COLO668 (cell line): ENCODE measurements at regions not wholly inside any gene's neighbourhood (a gene's known extent, or its start where the extent isn't known, plus 50 kb on each side); places are given as distances from the start of the nearest gene placed in this dataset.
A peak's percentile ranks its signal among the peaks of the same experiment; 100 is the strongest.
"Not testable (repeated sequence)": the region's sequence is repeated elsewhere in the genome, so short reads cannot be mapped to it uniquely, and the experiment has no call there.

ENCODE experiments used
- DNase-seq: peaks from one replicate; lab custom pipeline; 2025; ENCODE audit not compliant: unreplicated experiment; lab: John Stamatoyannopoulos, UW

- DNase-seq, result no peak
Observed at GRCh38 chr9:71632776-71633175, 135.5 kb downstream of the CEMIP2 start.

GRCh38 chr9:71630377-71630995 is 137.8 kb downstream of the CEMIP2 start:
- no peak for DNase-seq

- no peak for DNase-seq
Observed at GRCh38 chr9:71629578-71630215, 138.6 kb downstream of the CEMIP2 start.

- DNase-seq, result no peak
Observed at GRCh38 chr9:71628247-71628646, 140.1 kb downstream of the CEMIP2 start.

- no peak for DNase-seq
Observed at GRCh38 chr9:71627537-71627936, 140.8 kb downstream of the CEMIP2 start.

GRCh38 chr9:71626395-71626794 is 141.9 kb downstream of the CEMIP2 start:
- no peak for DNase-seq

GRCh38 chr9:71624728-71625127 is 143.6 kb downstream of the CEMIP2 start:
- no peak for DNase-seq

GRCh38 chr9:71620746-71621145 is 147.6 kb downstream of the CEMIP2 start:
- no peak for DNase-seq

GRCh38 chr9:71620331-71620730 is 148.0 kb downstream of the CEMIP2 start:
- DNase-seq, result no peak

- DNase-seq, result no peak
Observed at GRCh38 chr9:71619926-71620325, 148.4 kb downstream of the CEMIP2 start.

GRCh38 chr9:71614409-71615010 is 153.8 kb downstream of the CEMIP2 start:
- DNase-seq, result no peak

- no peak for DNase-seq
Observed at GRCh38 chr9:71612889-71613288, 155.4 kb downstream of the CEMIP2 start.

- no peak for DNase-seq
Observed at GRCh38 chr9:71609448-71609830, 158.9 kb downstream of the CEMIP2 start.

GRCh38 chr9:71608825-71609447 is 159.4 kb downstream of the CEMIP2 start:
- DNase-seq, result no peak

GRCh38 chr9:71608021-71608420 is 160.3 kb downstream of the CEMIP2 start:
- DNase-seq, result no peak

GRCh38 chr9:71607461-71607881 is 160.8 kb downstream of the CEMIP2 start:
- DNase-seq, result no peak

GRCh38 chr9:71604197-71605063 is 163.9 kb downstream of the CEMIP2 start:
- DNase-seq, result peak; percentile 75

GRCh38 chr9:71602652-71603051 is 165.7 kb downstream of the CEMIP2 start:
- no peak for DNase-seq

- not testable (repeated sequence) for DNase-seq
Observed at GRCh38 chr9:71595762-71596161, 172.6 kb downstream of the CEMIP2 start.

GRCh38 chr9:71594541-71594940 is 173.8 kb downstream of the CEMIP2 start:
- no peak for DNase-seq

- no peak for DNase-seq
Observed at GRCh38 chr9:71592400-71592799, 175.9 kb downstream of the CEMIP2 start.
